ENCODE measurements at regions not wholly inside any gene's neighbourhood (a gene's known extent, or its start where the extent isn't known, plus 50 kb on each side); places are given as distances from the start of the nearest gene placed in this dataset.
"Not testable (repeated sequence)": the region's sequence is repeated elsewhere in the genome, so short reads cannot be mapped to it uniquely, and the experiment has no call there.

DNA sequence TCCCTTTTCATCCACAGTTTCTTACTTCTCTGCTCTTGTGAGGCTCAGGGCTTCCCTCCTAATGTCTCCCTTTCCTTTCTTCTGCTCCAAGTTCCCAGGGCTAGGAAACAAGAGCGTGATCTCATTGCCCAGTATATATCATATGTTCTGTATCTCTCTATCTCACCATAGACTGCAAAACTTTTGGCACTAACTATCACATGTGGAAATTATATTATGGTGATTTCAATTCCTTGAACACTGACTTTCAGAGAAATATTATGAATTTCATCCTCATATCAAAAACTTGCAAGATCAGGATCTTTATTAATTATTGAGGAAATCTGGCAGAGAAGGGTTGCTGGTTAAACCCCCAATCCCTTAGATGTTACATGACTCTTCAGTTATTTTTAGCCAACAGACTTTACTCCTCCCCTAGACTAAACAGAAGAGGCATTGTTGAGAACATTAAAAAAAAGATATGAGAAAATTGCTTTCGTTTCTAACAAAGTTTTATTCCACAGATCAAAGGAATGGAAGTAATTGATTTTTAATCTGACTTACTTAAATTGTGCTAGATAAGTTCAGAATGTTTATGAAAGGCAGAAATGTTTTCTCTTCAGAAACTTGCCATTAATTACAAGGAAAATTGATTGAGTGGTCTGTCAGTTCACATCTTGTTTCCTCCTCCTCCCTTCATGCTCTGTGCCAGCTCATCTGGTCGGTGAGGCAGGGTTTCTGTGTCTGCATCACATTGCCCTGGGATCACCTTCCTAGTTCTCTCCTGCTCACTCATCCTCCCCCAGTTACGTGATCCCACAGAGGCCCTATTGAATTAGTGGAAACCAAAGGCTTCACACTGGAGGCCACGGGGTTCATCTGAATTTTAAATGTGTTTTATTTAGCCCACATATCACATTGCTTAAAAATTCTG lies 378.5 kb downstream of the LMO7 start:
- peak; percentile 2 for DNase-seq (ENCODE audit: low spot score)

GRCh38 chr13:76012091-76012721 lies 376.1 kb downstream of the LMO7 start:
- DNase-seq (ENCODE audit: low spot score): no peak

DNA sequence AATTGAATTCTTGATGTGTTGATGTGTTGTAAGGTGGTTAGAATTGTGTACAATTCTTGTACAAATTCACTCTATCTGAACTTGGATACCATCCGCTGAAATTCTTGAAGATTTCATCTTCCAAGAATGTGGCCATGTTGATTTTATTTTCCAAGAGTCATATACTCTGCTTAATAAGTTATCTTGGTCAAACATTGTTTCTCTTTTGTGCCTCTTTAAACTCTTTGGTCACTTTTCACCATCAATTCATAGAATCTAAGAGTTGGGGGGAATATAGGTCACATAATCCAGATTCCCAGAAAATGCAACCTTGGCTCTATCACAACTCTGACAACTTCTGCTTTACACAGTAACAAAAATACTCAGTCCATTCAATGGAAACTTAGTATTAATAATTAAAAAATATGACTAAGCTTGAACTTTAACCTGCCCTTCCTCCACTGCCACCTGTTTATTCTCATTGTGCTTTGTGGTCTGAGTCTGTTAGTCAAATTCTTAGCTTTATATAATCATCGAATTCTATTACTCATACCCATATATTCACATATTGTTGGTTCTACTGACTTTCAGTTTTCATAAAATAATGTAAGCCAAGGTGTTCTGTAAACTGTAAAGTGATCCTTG lies 373.2 kb downstream of the LMO7 start:
- no peak for DNase-seq (ENCODE audit: low spot score)

DNA sequence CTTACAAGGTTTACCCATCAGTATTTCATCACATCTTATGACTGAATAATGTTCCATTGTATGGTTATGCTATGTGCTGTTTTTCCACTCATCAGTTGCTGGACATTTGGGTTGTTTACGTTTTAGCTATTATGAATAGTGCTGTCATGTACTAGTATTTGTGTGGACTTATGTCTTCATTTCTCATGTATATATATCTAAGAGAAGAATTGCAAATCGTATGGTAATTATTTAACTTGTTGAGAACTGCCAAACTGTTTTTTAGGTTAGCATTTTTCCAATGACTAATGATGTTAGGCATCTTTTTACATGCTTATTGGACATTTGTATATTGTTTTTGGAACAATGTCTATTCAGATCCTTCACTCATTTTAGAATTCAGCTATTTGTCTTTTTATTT lies 368.3 kb downstream of the LMO7 start:
- no peak for DNase-seq (ENCODE audit: low spot score)

- no peak for DNase-seq (ENCODE audit: low spot score)
Observed at GRCh38 chr13:76000131-76000530, 364.0 kb downstream of the LMO7 start.

DNA sequence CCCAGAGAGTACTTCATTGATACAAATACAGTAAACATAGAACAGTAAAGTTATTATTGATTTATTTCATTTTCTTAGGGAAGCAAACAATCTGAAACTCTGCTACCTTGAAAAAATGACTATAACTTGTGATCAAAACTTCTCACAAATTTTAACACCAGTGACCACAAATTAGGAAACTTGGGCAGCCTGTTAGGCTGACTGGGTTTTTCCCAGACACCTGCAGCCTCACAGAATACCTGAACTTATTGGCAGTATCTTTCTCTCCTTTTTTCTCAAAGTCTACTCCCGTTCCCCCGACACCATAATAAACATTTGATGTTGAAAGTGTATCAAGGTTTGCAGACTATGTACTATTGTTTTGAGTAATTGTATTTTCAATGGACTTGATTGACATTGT lies 360.5 kb downstream of the LMO7 start:
- no peak for DNase-seq (ENCODE audit: low spot score)

DNA sequence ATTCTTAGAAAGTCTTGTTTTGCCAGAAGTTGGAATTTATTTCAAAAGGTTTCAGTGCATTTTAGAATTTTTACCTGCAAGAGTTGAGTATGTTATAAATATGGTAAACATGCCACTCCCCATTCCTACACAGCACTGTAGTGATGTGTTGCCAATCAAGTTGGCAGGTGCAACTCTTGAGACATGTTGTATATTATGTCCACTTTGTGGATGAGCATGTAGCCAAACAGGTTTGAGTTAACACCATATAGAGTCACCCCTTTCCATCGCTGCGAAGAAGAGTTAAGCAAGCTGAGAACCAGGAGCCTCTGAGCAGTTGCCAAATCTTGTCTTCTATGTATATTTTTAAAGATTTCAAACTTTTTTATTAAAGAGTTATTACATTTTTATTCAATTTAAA lies 359.8 kb downstream of the LMO7 start:
- DNase-seq (ENCODE audit: low spot score): no peak

DNA sequence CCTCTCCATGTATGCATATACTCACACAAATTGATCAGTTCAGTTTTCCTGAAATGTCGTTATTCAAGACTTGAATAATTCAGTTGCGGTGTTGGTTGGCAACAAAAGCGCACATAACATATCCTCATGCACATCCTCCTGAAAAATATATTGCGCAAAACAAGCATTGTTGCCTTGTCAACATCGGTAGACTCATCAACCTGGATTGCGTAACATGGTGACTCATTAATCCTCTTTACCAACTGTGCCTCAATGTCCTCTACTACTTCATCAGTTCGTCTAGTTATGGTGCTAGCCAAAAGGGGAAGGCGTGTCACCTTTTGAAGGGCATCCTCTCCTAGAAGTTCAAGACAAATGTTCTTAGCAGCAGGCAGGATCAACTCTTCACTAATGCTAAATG lies 357.7 kb downstream of the LMO7 start:
- no peak for DNase-seq (ENCODE audit: low spot score)

DNA sequence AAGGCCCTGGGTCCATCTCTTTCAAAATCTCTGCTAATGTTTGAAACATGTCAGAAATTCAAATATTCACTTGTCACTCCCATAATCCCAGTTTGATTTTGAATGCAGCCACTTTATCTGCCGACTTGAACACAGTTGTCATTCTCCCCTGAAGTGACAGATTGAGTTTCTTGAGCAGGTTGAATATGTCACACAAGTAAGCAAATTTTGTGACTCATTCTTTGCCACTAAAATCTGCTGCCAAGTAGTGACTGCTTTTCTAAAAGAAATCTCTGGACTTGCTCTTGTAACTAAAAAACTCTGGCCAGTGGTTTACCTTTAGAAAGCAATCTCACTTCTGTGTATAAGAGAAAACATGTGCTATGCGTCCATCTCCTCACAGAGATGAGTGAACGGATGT lies 357.1 kb downstream of the LMO7 start:
- no peak for DNase-seq (ENCODE audit: low spot score)

DNA sequence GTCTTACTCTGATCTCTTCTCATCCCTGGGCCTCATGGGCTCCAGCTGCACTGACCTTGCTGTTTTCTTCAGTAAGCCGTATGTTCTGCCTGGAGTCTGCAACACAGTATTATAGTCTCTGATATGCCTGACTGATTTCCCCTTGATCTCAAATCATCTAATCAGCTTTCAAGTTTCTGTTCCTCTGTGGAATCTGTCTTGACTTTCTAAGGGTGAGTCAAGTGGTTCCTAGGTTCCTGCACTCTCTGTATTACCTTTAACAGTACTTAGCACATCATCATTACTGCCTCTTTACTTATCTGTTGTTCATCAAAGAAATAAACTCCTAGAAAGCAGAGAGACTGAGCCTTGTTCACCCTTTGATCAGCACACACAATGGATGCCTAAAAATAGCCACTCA lies 350.7 kb downstream of the LMO7 start:
- DNase-seq (ENCODE audit: low spot score): no peak

GRCh38 chr13:75985132-75985531 lies 349.0 kb downstream of the LMO7 start:
- DNase-seq (ENCODE audit: low spot score): no peak

- no peak for DNase-seq (ENCODE audit: low spot score)
Observed at GRCh38 chr13:75978818-75979217, 342.7 kb downstream of the LMO7 start.

- DNase-seq (ENCODE audit: low spot score): no peak
Observed at GRCh38 chr13:75968103-75968838, 332.1 kb downstream of the LMO7 start.

- no peak for DNase-seq (ENCODE audit: low spot score)
Observed at GRCh38 chr13:75963302-75963701, 327.2 kb downstream of the LMO7 start.

- DNase-seq (ENCODE audit: low spot score): no peak
Observed at GRCh38 chr13:75961911-75962310, 325.8 kb downstream of the LMO7 start.

- no peak for DNase-seq (ENCODE audit: low spot score)
Observed at GRCh38 chr13:75960538-75960994, 324.4 kb downstream of the LMO7 start.

DNA sequence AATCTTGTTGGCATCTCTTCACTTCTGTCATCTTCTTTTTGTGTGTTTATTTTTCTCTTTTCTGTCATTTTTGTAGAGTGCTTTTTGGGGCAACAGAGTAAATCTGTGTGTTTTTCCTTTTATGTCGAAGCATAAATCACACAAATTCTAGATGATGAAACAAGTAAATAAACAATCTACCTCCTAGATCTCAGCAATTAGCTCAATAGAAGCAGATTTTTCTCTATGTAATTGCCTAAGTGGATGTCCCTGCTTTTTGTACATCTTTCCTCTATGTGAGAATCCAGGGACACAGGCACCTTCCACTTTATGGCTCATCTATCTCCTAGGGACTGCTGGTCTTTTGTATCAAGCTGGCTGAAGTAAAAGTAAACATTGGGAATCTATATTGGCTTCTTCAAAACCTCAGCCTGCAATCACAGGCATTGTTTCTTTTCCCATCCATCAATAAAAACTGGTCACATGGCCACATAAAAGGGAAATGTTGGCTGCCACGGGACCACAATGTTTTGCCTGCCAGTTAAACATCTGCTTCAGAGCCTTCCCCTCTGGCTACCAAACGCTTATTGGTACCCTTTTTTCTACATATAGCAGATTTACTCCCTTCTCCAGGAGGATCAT lies 323.8 kb downstream of the LMO7 start:
- no peak for DNase-seq (ENCODE audit: low spot score)

GRCh38 chr13:75953589-75953988 lies 317.5 kb downstream of the LMO7 start:
- not testable (repeated sequence) for DNase-seq (ENCODE audit: low spot score)

- no peak for DNase-seq (ENCODE audit: low spot score)
Observed at GRCh38 chr13:75947448-75947847, 311.3 kb downstream of the LMO7 start.

- DNase-seq (ENCODE audit: low spot score): no peak
Observed at GRCh38 chr13:75946536-75947284, 310.6 kb downstream of the LMO7 start.

- DNase-seq (ENCODE audit: low spot score): no peak
Observed at GRCh38 chr13:75945841-75946482, 309.8 kb downstream of the LMO7 start.
